Fibroblast of lung (primary cell): ENCODE measurements at regions not wholly inside any gene's neighbourhood (a gene's known extent, or its start where the extent isn't known, plus 50 kb on each side); places are given as distances from the start of the nearest gene placed in this dataset.

Experiments
- DNase-seq, 2 donors: peaks; one replicate each; pipeline versions ENCODE4 v3.0.0 to v3.0.0-alpha.2; 2010; ENCODE audit warnings: low read depth in 2 of 2
- H2AFZ ChIP-seq: 2 replicates; pipeline ENCODE4 v1.5.1; 2012; ENCODE audit warnings: low read length, control low read depth, inconsistent platforms
- H3K27ac ChIP-seq: 2 replicates; pipeline ENCODE4 v1.5.1; 2011; ENCODE audit warnings: low read length, control low read depth; ENCODE audit not compliant: insufficient read depth
- H3K27me3 ChIP-seq: 2 replicates; pipeline ENCODE4 v1.5.1; 2011; ENCODE audit warnings: mild to moderate bottlenecking, low read length; ENCODE audit not compliant: control insufficient read depth, insufficient read depth
- H3K36me3 ChIP-seq: 2 replicates; pipeline ENCODE4 v1.5.1; 2011; ENCODE audit warnings: low read length; ENCODE audit not compliant: control insufficient read depth, insufficient read depth
- H3K4me1 ChIP-seq: 2 replicates; pipeline ENCODE4 v1.5.1; 2011; ENCODE audit warnings: low read length; ENCODE audit not compliant: control insufficient read depth, insufficient read depth; ENCODE audit errors: extremely low read depth
- H3K4me2 ChIP-seq: 2 replicates; pipeline ENCODE4 v1.5.1; 2011; ENCODE audit warnings: low read length, control low read depth; ENCODE audit not compliant: insufficient read depth; ENCODE audit errors: extremely low read depth
- H3K4me3 ChIP-seq, 4 experiments: fragments of 200-600 bp in 1 of 4; sonication (generic) in 1 of 4; replicated peaks in 1 of 4; 2 replicates each; pipeline ENCODE4 v1.5.1; 2011 to 2016; ENCODE audit warnings: low read length in 4 of 4, low read depth in 3 of 4, mild to moderate bottlenecking in 3 of 4, control low read depth in 2 of 4, inconsistent platforms in 1 of 4, mixed read lengths in 1 of 4; ENCODE audit not compliant: insufficient read depth in 1 of 4; ENCODE audit errors: control extremely low read depth in 1 of 4
- H3K79me2 ChIP-seq: 2 replicates; pipeline ENCODE4 v1.5.1; 2012; ENCODE audit warnings: mild to moderate bottlenecking, low read length, inconsistent platforms; ENCODE audit not compliant: control insufficient read depth, insufficient read depth
- H3K9ac ChIP-seq: 2 replicates; pipeline ENCODE4 v1.5.1; 2011; ENCODE audit warnings: mild to moderate bottlenecking, low read length, control low read depth; ENCODE audit not compliant: insufficient read depth
- H3K9me3 ChIP-seq: 2 replicates; pipeline ENCODE4 v1.5.1; 2012; ENCODE audit warnings: low read depth, low read length; ENCODE audit not compliant: control insufficient read depth, insufficient read depth
- H4K20me1 ChIP-seq: 2 replicates; pipeline ENCODE4 v1.5.1; 2011; ENCODE audit warnings: low read length; ENCODE audit not compliant: control insufficient read depth, insufficient read depth; ENCODE audit errors: extremely low read depth
- EZH2 ChIP-seq: IDR thresholded peaks from 2 replicates; pipeline ENCODE4 v1.5.1; 2012; ENCODE audit warnings: low read length, control low read depth, mild to moderate bottlenecking; ENCODE audit errors: missing control alignments
- TF ChIP-seq, protein P1 (sequence below), 2 donors: IDR thresholded peaks in 1 of 2; conservative IDR thresholded peaks in 1 of 2; 1 replicate in 1 of 2; 2 replicates in 1 of 2; pipeline ENCODE4 v1.5.1; 2011 to 2012; ENCODE audit warnings: low read length in 2 of 2, control low read depth in 1 of 2, inconsistent platforms in 1 of 2, low read depth in 1 of 2, mild to moderate bottlenecking in 1 of 2

DNA sequence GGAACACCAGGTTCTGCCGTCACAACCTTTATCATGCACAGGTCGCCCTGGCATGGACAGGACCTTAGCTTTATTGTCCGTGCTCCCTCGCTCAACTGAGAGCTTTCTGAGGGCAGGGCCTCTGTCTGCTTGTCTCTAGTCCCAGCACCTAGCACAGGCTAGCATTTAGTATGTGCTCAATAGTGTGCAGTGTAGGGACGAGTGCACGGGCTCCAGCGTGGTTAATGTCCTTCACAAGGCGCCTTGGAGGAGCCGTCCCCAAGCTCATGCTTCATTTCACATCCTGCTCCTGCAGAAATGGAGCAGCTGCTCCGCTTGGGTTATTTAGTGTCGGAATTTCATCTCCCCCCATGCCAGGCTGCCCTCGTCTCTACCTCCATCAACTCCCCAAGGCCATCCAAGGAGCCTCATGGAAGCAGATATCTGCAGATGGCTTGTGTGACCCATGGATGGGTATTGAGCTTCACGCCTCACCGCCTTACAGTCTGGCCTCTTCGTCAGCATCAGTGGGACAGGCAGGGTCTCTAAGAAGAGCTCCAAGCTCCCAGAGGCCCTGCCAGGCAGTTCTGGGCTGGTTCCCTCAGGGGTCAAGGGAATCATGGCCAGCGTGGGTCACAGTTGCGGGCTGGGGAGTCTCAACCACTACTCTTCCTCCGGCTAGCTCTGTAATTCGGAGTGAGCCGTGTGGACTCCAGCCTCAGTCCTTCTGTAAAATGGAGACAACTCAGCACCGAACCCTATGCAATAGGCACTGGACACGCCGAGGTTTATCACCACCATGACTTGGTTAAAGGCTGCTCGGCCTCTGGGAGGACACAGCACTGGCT, 60.8 kb upstream of the APCDD1L start:
- TF ChIP-seq, protein P1, sequence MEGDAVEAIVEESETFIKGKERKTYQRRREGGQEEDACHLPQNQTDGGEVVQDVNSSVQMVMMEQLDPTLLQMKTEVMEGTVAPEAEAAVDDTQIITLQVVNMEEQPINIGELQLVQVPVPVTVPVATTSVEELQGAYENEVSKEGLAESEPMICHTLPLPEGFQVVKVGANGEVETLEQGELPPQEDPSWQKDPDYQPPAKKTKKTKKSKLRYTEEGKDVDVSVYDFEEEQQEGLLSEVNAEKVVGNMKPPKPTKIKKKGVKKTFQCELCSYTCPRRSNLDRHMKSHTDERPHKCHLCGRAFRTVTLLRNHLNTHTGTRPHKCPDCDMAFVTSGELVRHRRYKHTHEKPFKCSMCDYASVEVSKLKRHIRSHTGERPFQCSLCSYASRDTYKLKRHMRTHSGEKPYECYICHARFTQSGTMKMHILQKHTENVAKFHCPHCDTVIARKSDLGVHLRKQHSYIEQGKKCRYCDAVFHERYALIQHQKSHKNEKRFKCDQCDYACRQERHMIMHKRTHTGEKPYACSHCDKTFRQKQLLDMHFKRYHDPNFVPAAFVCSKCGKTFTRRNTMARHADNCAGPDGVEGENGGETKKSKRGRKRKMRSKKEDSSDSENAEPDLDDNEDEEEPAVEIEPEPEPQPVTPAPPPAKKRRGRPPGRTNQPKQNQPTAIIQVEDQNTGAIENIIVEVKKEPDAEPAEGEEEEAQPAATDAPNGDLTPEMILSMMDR (conservative IDR thresholded peaks at IDR 0.05 in 1 of 2, IDR thresholded peaks at IDR 0.05 in 1 of 2; ENCODE audit: low read depth in 1 of 2, low read length in 2 of 2), result no peak
- TF ChIP-seq EZH2, result no peak

GRCh38 chr20:58574469-58574868, 59.3 kb upstream of the APCDD1L start:
- Histone ChIP-seq H3K4me3 (no peak overlapping the region), H4K20me1 (no peaks in the 10 kb centered on the region), H3K79me2 (no peaks in the 10 kb centered on the region), H3K27me3 (peaks cover 2% of the 10 kb centered on the region), H3K9ac (no peak overlapping the region), H3K4me1 (no peaks in the 10 kb centered on the region), H3K36me3 (no peaks in the 10 kb centered on the region), H2AFZ (no peak overlapping the region), H3K27ac (no peak overlapping the region), H3K4me2 (no peak overlapping the region), H3K9me3 (no peaks in the 10 kb centered on the region)
- DNase-seq, result no peak
- no peak for TF ChIP-seq EZH2
- TF ChIP-seq, protein P1 (conservative IDR thresholded peaks at IDR 0.05 in 1 of 2, IDR thresholded peaks at IDR 0.05 in 1 of 2; ENCODE audit: low read depth in 1 of 2, low read length in 2 of 2), result no peak

More for the DNA sequence above, 60.8 kb upstream of the APCDD1L start:
- no peak for DNase-seq
- no peaks in the 10 kb centered on the region for H3K36me3 ChIP-seq
- no peak overlapping the region for H3K4me3 ChIP-seq
- no peaks in the 10 kb centered on the region for H4K20me1 ChIP-seq
- no peak overlapping the region for H3K9ac ChIP-seq
- no peaks in the 10 kb centered on the region for H3K9me3 ChIP-seq
- H3K4me2 ChIP-seq, result no peak overlapping the region
- no peak overlapping the region for H2AFZ ChIP-seq
- no peaks in the 10 kb centered on the region for H3K79me2 ChIP-seq
- H3K27me3 ChIP-seq, result peaks cover 2% of the 10 kb centered on the region
- H3K27ac ChIP-seq, result no peak overlapping the region
- no peaks in the 10 kb centered on the region for H3K4me1 ChIP-seq

DNA sequence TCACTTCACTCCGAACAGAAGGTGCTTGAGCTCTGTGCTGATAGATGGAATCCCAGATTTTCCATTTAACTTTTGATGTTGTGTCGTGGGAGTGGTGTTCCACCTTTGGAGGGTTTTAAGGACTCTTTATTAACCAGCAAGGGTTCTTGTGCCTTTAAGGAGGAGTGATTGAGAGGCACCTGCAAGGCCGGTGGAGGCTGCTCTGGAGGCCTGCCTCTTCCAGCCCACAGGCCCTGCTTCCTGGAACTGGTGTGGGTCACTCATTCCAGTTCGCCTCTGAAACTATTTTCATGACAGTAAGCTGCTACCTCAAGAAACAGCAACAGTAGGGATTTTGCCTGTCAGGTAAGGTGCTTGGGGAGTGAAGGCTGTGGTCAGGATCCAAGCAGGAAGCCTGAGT, 58.8 kb upstream of the APCDD1L start:
- H3K4me2 ChIP-seq, result no peak overlapping the region
- no peak overlapping the region for H3K27ac ChIP-seq
- no peaks in the 10 kb centered on the region for H3K36me3 ChIP-seq
- no peaks in the 10 kb centered on the region for H3K79me2 ChIP-seq
- no peak for DNase-seq
- H3K27me3 ChIP-seq, result peaks cover 2% of the 10 kb centered on the region
- no peaks in the 10 kb centered on the region for H3K4me1 ChIP-seq
- TF ChIP-seq, protein P1 (conservative IDR thresholded peaks at IDR 0.05 in 1 of 2, IDR thresholded peaks at IDR 0.05 in 1 of 2; ENCODE audit: low read depth in 1 of 2, low read length in 2 of 2), result no peak
- no peak for TF ChIP-seq EZH2
- no peak overlapping the region for H2AFZ ChIP-seq
- no peak overlapping the region for H3K4me3 ChIP-seq
- no peaks in the 10 kb centered on the region for H3K9me3 ChIP-seq
- no peak overlapping the region for H3K9ac ChIP-seq
- no peaks in the 10 kb centered on the region for H4K20me1 ChIP-seq
